ENCODE measurements at regions not wholly inside any gene's neighbourhood (a gene's known extent, or its start where the extent isn't known, plus 50 kb on each side); places are given as distances from the start of the nearest gene placed in this dataset.

GRCh38 chr13:24071016-24071415, 89.5 kb upstream of the SPATA13 start:
- no peak for TF ChIP-seq CTCF (IDR thresholded peaks at IDR 0.05)
- TF ChIP-seq POLR2AphosphoS5 (IDR thresholded peaks at IDR 0.05) = no peak
